NCI-H526 (cell line): ENCODE measurements at regions not wholly inside any gene's neighbourhood (a gene's known extent, or its start where the extent isn't known, plus 50 kb on each side); places are given as distances from the start of the nearest gene placed in this dataset.

Experiments used
- DNase-seq, 2 experiments: peaks; one replicate each; lab custom pipeline; 2025; lab: John Stamatoyannopoulos, UW

- no peak for DNase-seq
Observed at GRCh38 chr2:3138621-3139020, 239.0 kb downstream of the EIPR1 start.

DNA sequence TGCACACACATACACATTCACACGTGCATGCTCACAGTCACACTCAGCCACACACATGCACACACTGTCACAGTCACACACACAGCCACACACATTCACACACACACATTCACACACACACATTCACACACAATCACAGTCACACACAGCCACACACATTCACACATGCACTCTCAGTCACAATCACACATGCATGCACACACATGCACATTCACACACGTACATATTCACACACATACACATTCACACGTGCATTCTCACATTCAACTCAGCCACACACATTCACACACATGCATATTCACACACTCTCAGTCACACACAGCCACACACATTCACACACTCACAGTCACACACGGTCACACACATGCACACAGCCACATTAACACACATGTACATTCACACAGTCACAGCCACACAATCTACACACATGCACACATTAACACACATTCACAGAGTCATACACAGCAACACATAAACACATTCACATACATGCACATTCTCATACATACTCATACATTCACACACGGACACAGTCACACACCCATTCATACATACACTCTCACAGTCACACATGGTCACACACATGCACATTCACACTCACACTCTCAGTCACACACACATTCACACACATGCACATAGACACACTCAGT lies 239.8 kb downstream of the EIPR1 start:
- no peak for DNase-seq

GRCh38 chr2:3135676-3136075 lies 241.9 kb downstream of the EIPR1 start:
- DNase-seq = no peak

DNA sequence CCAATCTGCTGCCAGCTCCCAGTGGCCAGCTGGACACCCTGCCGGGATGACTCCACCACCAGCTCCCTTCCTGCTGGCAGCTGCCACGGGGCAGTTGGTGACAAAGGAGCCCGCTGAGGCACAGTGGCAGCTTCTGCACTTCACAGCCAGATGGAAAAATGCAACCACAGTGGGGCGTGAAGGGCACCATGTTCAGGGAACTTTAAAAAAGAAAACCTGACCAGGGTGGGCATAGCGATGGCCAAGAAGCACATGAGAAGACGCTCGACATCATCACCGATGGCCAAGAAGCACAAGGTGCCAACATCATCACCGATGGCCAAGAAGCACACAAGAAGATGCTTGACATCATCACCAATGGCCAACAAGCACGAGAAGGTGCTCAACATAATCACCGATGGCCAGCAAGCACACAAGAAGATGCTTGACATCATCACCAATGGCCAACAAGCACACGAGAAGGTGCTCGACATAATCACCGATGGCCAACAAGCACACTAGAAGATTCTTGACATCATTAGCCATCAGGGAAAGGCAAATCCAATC lies 243.5 kb downstream of the EIPR1 start:
- no peak for DNase-seq

- DNase-seq = no peak
Observed at GRCh38 chr2:3132966-3133365, 244.7 kb downstream of the EIPR1 start.

DNA sequence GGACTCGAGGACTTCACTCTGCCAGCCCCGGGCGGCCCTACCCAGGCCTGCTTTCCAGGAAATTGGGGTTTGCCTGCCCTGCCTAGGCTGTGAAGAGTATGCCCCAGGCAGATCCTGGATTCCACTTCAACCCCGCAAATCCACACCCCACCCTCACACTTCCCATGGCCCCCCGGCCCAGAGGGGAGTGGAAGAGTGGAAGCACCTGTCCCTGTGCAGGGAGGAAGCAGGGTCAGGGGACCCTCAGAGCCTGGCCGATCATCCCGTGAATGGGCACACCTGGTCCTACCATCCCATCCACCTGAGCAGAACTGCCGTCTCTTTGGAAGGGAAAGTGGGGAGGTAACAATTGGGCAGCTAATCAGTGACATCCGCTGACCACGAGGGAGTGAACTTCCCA lies 245.2 kb downstream of the EIPR1 start:
- DNase-seq = no peak

DNA sequence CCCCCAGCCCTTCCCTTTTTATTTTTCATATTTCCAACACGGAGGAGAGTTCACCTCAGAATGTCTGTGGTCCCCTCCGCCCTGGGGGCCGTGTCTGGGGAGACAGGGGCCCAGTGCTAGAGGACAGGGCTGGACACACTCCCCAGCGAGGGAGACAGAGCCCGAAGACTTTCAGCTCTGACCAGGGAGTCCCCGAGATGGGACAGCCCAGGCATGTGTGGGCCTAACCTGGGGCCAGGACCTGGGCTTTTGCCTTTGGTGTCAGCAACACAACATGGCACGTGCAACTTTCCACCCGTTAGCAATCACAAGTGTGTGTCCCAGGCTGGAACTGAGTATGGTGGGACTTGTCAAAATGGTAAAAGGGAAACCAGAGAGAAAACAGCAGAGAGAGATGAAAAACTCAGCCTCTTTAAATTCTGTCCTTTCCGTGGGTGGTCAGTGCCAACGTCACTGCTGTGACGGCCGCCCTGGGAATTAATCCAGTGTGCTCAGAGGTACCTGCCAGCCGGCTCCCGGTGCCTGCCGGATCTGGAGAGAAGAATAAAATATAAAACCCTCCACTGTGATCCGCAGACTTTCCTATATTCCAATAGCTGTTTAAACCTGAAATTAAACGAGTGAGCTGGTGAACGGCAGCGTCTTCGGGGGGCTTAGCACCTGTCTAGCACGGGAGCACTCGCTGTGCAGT lies 245.8 kb downstream of the EIPR1 start:
- no peak for DNase-seq

DNA sequence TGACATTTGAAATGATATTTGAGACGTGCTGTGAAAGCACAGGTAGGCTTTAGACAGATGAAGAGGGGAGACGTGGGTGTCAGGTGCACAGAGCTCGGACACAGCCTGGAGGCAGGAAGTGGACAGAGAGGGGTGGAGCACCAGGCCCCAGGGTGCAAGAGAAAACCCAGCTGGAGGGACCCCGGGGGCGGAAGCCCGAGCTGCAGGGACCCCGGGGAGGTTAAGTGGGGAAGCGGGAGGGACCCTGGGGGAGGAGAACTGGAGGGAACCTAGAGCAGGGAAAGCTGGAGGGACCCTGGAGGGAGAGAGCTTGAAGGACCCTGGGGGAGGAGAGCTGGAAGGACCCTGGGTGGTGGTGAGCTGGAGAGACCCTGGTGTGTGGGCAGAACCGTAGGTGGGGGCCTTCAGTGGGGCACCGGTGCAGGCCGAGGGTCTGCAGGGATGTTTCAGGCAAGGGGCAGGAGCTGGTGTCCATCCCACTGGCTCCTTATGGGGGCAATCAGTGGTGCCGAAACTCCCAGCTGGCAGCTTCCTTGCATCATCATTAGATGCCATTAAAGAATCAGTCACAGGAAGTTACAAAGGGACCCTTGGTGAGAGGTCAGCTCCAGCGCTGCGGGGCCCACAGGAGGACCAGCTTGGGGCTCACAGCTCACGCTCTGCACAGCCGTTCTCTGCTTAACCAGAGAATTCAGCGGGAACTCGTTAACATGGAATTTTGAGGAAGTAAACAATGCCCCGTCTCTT lies 246.6 kb downstream of the EIPR1 start:
- no peak for DNase-seq

- no peak for DNase-seq
Observed at GRCh38 chr2:3130444-3130843, 247.2 kb downstream of the EIPR1 start.

DNA sequence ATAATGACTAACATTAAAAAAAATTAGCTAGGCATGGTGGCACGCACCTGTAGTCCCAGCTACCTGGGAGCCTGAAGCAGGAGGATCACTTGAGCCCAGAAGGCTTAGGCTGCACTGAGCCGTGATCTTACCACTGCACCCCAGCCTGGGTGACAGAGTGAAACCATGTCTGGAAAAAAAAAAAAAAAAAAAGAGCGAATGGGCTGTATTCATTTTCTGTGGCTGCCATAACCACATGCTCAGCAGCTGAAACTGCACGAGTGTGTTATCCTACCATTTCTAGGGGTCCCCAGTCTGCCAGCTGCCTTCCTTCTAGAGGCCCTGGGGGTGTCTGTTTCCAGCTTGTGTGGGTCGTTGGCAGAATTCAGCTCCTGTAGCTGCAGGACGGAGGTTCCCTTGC lies 247.8 kb downstream of the EIPR1 start:
- no peak for DNase-seq

DNA sequence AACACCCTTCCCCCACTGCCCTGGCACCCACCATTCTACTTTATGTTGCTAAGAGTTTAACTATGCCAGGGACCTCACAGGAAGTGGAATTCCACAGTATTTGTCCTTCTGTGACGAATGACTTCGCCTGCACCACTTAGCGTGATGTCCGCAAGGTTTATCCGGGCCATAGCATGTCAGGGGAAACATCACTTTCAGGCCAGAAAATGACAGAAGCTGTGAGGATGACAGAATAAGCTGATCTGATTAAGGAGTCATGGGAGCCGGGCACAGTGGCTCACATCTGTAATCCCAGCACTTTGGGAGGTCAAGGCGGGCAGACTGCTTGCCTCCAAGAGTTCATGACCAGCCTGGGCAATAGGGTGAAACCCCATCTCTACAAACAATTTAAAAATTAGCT lies 248.8 kb downstream of the EIPR1 start:
- no peak for DNase-seq

DNA sequence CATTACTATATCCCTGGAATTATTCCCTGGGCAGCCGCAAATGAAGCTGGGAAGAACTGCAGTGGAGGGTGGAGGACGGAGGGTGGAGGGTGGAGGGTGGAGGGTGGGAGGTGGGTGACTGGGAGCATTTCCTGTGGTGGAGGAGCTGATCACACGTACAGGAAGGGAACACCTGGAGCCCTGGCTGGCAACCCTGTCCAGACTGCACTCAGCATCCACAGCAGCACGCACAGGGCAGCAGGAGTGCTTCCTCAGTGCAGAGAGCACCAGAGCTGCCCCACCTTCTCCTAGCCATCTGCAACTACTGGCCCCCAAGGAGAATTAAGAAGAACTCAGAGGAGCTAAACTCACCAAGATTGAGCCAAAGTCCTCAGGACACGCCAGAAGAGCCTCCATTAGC lies 249.9 kb downstream of the EIPR1 start:
- DNase-seq = no peak

GRCh38 chr2:3126911-3127621 lies 250.6 kb downstream of the EIPR1 start:
- no peak for DNase-seq

- DNase-seq = no peak
Observed at GRCh38 chr2:3126171-3126910, 251.3 kb downstream of the EIPR1 start.

DNA sequence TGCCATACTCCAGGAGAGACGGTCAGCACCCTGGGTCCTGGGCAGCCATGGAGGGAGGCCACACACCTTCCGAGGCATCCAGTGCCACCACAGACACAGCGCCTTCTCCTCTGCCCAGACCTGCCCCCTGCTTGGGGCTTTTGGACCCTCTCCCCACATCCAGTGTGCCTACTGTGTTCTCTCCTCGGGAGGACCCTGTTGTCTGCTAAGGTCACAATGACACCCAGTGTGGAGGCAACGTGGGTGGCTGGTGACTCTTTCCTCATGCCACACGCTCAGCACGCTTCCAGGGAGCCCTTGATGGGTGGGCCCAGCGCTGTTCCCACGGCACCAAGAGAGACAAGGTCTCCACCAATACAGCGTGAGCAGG lies 251.9 kb downstream of the EIPR1 start:
- no peak for DNase-seq

- DNase-seq = no peak
Observed at GRCh38 chr2:3125001-3125760, 252.4 kb downstream of the EIPR1 start.

DNA sequence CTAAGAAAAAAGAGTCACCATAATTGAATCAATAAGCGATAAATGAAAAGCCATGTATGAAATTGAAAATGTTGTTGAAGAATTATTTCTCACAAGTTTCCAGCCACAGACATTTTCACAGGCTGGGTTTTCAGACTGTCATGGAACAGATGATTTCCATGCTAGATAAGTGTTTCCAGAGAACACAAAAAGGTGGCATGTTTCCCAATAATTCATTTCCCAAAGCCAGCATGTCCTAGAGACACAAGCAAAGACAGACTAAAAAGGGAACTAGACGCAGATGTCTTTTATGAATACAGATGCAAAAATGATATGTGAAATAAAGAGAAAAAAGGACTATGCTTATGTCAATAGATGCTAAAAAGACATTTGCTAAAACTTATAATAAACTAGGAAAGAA lies 255.1 kb downstream of the EIPR1 start:
- no peak for DNase-seq

GRCh38 chr2:3121601-3122000 lies 256.0 kb downstream of the EIPR1 start:
- no peak for DNase-seq

GRCh38 chr2:3117650-3118216 lies 259.9 kb downstream of the EIPR1 start:
- DNase-seq = no peak

GRCh38 chr2:3116371-3116770 lies 261.2 kb downstream of the EIPR1 start:
- DNase-seq = no peak
